GM19023 (cell line): ENCODE measurements at regions not wholly inside any gene's neighbourhood (a gene's known extent, or its start where the extent isn't known, plus 50 kb on each side); places are given as distances from the start of the nearest gene placed in this dataset.

Experiments
- ATAC-seq: cut with Tn5 transposase; IDR thresholded peaks from one replicate; pipeline ENCODE4 v1.9.1; 2021; ENCODE audit warnings: mild to moderate bottlenecking, moderate library complexity; ENCODE audit not compliant: unreplicated experiment

- no peak for ATAC-seq
These were observed 120.7 kb upstream of the APC start for GRCh38 chr5:112616812-112617547.

- ATAC-seq, result no peak
These were observed 112.4 kb upstream of the APC start for GRCh38 chr5:112625246-112625645.

- no peak for ATAC-seq
These were observed 111.8 kb upstream of the APC start for GRCh38 chr5:112625689-112626438.

- ATAC-seq, result no peak
These were observed 111.0 kb upstream of the APC start for GRCh38 chr5:112626715-112627114.

GRCh38 chr5:112628214-112628980 is 109.3 kb upstream of the APC start:
- no peak for ATAC-seq

GRCh38 chr5:112630246-112631009 is 107.3 kb upstream of the APC start:
- ATAC-seq, result no peak

GRCh38 chr5:112634166-112634565 is 103.5 kb upstream of the APC start:
- ATAC-seq, result no peak

GRCh38 chr5:112634796-112635195 is 102.9 kb upstream of the APC start:
- no peak for ATAC-seq

- ATAC-seq, result no peak
These were observed 102.4 kb upstream of the APC start for GRCh38 chr5:112635276-112635675.

GRCh38 chr5:112635771-112636731 is 101.6 kb upstream of the APC start:
- ATAC-seq, result no peak

- ATAC-seq, result no peak
These were observed 100.9 kb upstream of the APC start for GRCh38 chr5:112636751-112637150.

- ATAC-seq, result no peak
These were observed 100.3 kb upstream of the APC start for GRCh38 chr5:112637343-112637742.

- no peak for ATAC-seq
These were observed 97.1 kb upstream of the APC start for GRCh38 chr5:112640546-112640945.

- no peak for ATAC-seq
These were observed 96.1 kb upstream of the APC start for GRCh38 chr5:112641515-112642110.

GRCh38 chr5:112642885-112643284 is 94.8 kb upstream of the APC start:
- ATAC-seq, result no peak

GRCh38 chr5:112643339-112643971 is 94.2 kb upstream of the APC start:
- ATAC-seq, result no peak

GRCh38 chr5:112646139-112646936 is 91.3 kb upstream of the APC start:
- no peak for ATAC-seq

- no peak for ATAC-seq
These were observed 90.3 kb upstream of the APC start for GRCh38 chr5:112647428-112647827.
